DND-41 (cell line): ENCODE measurements at regions not wholly inside any gene's neighbourhood (a gene's known extent, or its start where the extent isn't known, plus 50 kb on each side); places are given as distances from the start of the nearest gene placed in this dataset.

Source experiments
- ATAC-seq: fragments of 200-7000 bp; cut with Tn5 transposase; 3 replicates; pipeline ENCODE4 v1.9.1; 2021; ENCODE audit warnings: low read depth; ENCODE audit not compliant: insufficient read depth
- DNase-seq: peaks from one replicate; pipeline ENCODE4 v3.0.0-alpha.2; 2020
- H2AFZ ChIP-seq: 2 replicates; pipeline ENCODE4 v1.6.0; 2012; ENCODE audit warnings: low read depth, low read length
- H3K27ac ChIP-seq: 2 replicates; pipeline ENCODE4 v1.5.1; 2012; ENCODE audit warnings: low read length, inconsistent platforms
- H3K27me3 ChIP-seq: fragments of 200-600 bp; sonication (generic); 2 replicates; pipeline ENCODE4 v1.6.0; 2012; ENCODE audit warnings: low read length, mild to moderate bottlenecking, inconsistent platforms; ENCODE audit not compliant: insufficient read depth, poor library complexity
- H3K36me3 ChIP-seq: 2 replicates; pipeline ENCODE4 v1.5.1; 2012; ENCODE audit warnings: low read length, inconsistent platforms; ENCODE audit not compliant: insufficient read depth
- H3K4me1 ChIP-seq: 2 replicates; pipeline ENCODE4 v1.5.1; 2012; ENCODE audit warnings: mild to moderate bottlenecking, low read length; ENCODE audit not compliant: insufficient read depth
- H3K4me2 ChIP-seq: 2 replicates; pipeline ENCODE4 v1.6.0; 2012; ENCODE audit warnings: mild to moderate bottlenecking, moderate library complexity, low read length, inconsistent platforms; ENCODE audit not compliant: insufficient read depth
- H3K4me3 ChIP-seq, 2 experiments: fragments of 200-600 bp in 1 of 2; shearing (Covaris generic) in 1 of 2; 2 replicates each; pipeline ENCODE4 v1.5.1; 2012 to 2016; ENCODE audit warnings: inconsistent platforms in 2 of 2, low read length in 2 of 2, mild to moderate bottlenecking in 2 of 2, low read depth in 1 of 2, moderate library complexity in 1 of 2
- H3K79me2 ChIP-seq: 2 replicates; pipeline ENCODE4 v1.6.0; 2012; ENCODE audit warnings: low read length, inconsistent platforms; ENCODE audit not compliant: insufficient read depth
- H3K9ac ChIP-seq: 2 replicates; pipeline ENCODE4 v1.6.0; 2012; ENCODE audit warnings: low read depth, mild to moderate bottlenecking, inconsistent platforms, low read length, moderate library complexity
- H3K9me3 ChIP-seq: 2 replicates; pipeline ENCODE4 v1.5.1; 2012; ENCODE audit warnings: low read length, moderate library complexity, mild to moderate bottlenecking, inconsistent platforms; ENCODE audit not compliant: insufficient read depth, severe bottlenecking
- H4K20me1 ChIP-seq: 2 replicates; pipeline ENCODE4 v1.6.0; 2012; ENCODE audit warnings: low read length; ENCODE audit not compliant: insufficient read depth
- EZH2 ChIP-seq: IDR thresholded peaks from 3 replicates; pipeline ENCODE4 v1.6.1; 2012; ENCODE audit warnings: borderline replicate concordance, low read depth, mild to moderate bottlenecking, moderate library complexity, low read length, inconsistent platforms; ENCODE audit not compliant: severe bottlenecking
- TF ChIP-seq, protein P1 (sequence below): IDR thresholded peaks from 2 replicates; pipeline ENCODE4 v1.5.1; 2012; ENCODE audit warnings: borderline replicate concordance, low read length, moderate library complexity, mild to moderate bottlenecking; ENCODE audit not compliant: poor library complexity, severe bottlenecking; ENCODE audit errors: extremely low read depth

GRCh38 chr11:128388206-128388815, 199.0 kb downstream of the ETS1 start:
- Histone ChIP-seq H3K36me3 (no peaks in the 10 kb centered on the region), H3K4me2 (no peak overlapping the region), H3K27me3 (no peaks in the 10 kb centered on the region), H3K9ac (no peak overlapping the region), H2AFZ (no peak overlapping the region), H3K9me3 (peaks cover under 1% of the 10 kb centered on the region), H3K4me3 (no peak overlapping the region), H3K79me2 (no peaks in the 10 kb centered on the region), H4K20me1 (no peaks in the 10 kb centered on the region), H3K27ac (no peak overlapping the region), H3K4me1 (no peaks in the 10 kb centered on the region)
- TF ChIP-seq, protein P1, sequence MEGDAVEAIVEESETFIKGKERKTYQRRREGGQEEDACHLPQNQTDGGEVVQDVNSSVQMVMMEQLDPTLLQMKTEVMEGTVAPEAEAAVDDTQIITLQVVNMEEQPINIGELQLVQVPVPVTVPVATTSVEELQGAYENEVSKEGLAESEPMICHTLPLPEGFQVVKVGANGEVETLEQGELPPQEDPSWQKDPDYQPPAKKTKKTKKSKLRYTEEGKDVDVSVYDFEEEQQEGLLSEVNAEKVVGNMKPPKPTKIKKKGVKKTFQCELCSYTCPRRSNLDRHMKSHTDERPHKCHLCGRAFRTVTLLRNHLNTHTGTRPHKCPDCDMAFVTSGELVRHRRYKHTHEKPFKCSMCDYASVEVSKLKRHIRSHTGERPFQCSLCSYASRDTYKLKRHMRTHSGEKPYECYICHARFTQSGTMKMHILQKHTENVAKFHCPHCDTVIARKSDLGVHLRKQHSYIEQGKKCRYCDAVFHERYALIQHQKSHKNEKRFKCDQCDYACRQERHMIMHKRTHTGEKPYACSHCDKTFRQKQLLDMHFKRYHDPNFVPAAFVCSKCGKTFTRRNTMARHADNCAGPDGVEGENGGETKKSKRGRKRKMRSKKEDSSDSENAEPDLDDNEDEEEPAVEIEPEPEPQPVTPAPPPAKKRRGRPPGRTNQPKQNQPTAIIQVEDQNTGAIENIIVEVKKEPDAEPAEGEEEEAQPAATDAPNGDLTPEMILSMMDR = no peak
- TF ChIP-seq EZH2 = no peak
- no peak for DNase-seq
- ATAC-seq = no peak

- Histone ChIP-seq H2AFZ (no peak overlapping the region), H3K4me1 (peaks cover 24% of the 10 kb centered on the region), H3K27me3 (no peaks in the 10 kb centered on the region), H3K9me3 (peaks cover 15% of the 10 kb centered on the region), H4K20me1 (no peaks in the 10 kb centered on the region), H3K4me3 (no peak overlapping the region), H3K4me2 (no peak overlapping the region), H3K36me3 (no peaks in the 10 kb centered on the region), H3K27ac (no peak overlapping the region), H3K9ac (no peak overlapping the region), H3K79me2 (no peaks in the 10 kb centered on the region)
- peak; percentile 84 for ATAC-seq
- TF ChIP-seq EZH2 = no peak
- TF ChIP-seq, protein P1 = no peak
- DNase-seq = peak; percentile 27
Measured at GRCh38 chr11:128379587-128380580, 207.5 kb downstream of the ETS1 start.

DNA sequence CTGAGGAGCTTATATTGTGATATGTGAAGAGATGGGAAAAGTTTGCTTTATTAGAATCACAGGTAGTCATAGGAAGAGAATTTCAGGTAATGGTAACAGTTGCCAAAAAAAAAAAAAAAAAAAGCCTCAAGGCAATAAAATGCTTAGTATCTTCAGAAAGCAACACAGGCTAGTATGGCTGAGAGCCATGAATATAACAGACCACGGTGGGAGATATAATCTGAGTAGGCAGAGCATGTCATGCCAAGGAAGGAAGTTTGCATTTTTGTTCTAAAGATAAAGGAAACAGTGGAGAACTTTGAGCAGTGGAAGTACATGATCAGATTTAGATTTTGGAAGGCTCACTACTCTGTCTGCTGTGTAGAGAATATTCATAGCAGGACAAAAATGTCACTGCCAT, 211.4 kb downstream of the ETS1 start:
- Histone ChIP-seq H3K4me3 (no peak overlapping the region), H3K9me3 (peaks cover 4% of the 10 kb centered on the region), H3K79me2 (no peaks in the 10 kb centered on the region), H3K9ac (no peak overlapping the region), H3K4me1 (peaks cover 24% of the 10 kb centered on the region), H3K27me3 (no peaks in the 10 kb centered on the region), H3K36me3 (no peaks in the 10 kb centered on the region), H4K20me1 (no peaks in the 10 kb centered on the region), H3K4me2 (no peak overlapping the region), H3K27ac (0 out of 2 replicates have a peak overlapping the region, but pooled peaks have one; percentile 16), H2AFZ (no peak overlapping the region)
- DNase-seq (no peak), ATAC-seq (peak; percentile 64; the same call in 2 of the 3 replicates)
- no peak for TF ChIP-seq EZH2
- TF ChIP-seq, protein P1 = no peak
